ENCODE measurements at regions not wholly inside any gene's neighbourhood (a gene's known extent, or its start where the extent isn't known, plus 50 kb on each side); places are given as distances from the start of the nearest gene placed in this dataset.
"Not testable (repeated sequence)": the region's sequence is repeated elsewhere in the genome, so short reads cannot be mapped to it uniquely, and the experiment has no call there.

DNA sequence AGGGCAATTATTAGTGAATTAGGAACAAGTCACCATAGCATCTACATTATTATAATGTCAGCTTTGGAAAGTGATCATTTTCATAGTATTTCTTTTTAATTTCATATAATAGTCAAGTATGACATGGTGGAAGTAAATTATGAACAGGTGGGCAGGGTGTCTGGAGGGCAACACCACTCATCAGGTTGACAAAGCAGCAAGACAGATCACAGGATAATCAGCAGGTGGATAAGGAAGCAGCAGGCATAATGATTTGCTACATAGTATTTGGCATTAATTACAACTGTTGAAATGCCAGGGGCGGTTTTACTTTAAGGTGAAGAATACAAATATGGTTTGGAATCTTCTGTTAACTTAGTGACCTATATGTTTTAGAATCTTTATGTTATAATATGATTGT is 1342.2 kb downstream of the PLA2G4A start:
- intact Hi-C loops (cut with DNase I; ENCODE audit: low total_unique reads): no loop called here
- H3K4me3 ChIP-seq (ENCODE audit: low read depth, poor library complexity, severe bottlenecking): no peak overlapping the region
- TF ChIP-seq POLR2A (IDR thresholded peaks at IDR 0.05): no peak
- TF ChIP-seq, protein P1, sequence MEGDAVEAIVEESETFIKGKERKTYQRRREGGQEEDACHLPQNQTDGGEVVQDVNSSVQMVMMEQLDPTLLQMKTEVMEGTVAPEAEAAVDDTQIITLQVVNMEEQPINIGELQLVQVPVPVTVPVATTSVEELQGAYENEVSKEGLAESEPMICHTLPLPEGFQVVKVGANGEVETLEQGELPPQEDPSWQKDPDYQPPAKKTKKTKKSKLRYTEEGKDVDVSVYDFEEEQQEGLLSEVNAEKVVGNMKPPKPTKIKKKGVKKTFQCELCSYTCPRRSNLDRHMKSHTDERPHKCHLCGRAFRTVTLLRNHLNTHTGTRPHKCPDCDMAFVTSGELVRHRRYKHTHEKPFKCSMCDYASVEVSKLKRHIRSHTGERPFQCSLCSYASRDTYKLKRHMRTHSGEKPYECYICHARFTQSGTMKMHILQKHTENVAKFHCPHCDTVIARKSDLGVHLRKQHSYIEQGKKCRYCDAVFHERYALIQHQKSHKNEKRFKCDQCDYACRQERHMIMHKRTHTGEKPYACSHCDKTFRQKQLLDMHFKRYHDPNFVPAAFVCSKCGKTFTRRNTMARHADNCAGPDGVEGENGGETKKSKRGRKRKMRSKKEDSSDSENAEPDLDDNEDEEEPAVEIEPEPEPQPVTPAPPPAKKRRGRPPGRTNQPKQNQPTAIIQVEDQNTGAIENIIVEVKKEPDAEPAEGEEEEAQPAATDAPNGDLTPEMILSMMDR (IDR thresholded peaks at IDR 0.05): no peak
- WGBS, 2 donors: 34 to 44% methylated on average over 1 of the region's 1 CpG
- DNase-seq (ENCODE audit: low spot score in 2 of 2): no peak

DNA sequence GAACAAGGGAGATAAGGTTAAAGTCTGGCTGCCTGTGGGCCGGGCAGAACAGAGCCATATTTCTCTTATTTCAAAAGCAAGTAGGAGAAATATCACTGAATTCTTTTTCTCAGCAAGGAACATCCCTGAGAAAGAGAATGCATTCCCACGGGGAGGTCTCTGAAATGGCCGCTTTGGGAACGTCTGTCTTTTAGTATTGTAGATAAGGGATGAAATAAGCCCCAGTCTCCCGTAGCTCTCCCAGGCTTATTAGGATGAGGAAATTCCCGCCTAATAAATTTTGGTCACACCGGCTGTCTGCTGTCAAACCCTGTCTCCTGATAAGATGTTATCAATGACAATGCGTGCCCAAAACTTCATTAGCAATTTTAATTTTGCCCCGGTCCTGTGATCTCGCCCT is 1353.3 kb downstream of the PLA2G4A start:
- 86 to 90% methylated on average over 10 of the region's 10 CpGs for WGBS, 2 donors
- intact Hi-C loops (cut with DNase I; ENCODE audit: low total_unique reads); DNase-seq (ENCODE audit: low spot score in 2 of 2); H3K4me3 ChIP-seq (ENCODE audit: low read depth, poor library complexity, severe bottlenecking): not testable (repeated sequence)

- H3K4me3 ChIP-seq (ENCODE audit: low read depth, poor library complexity, severe bottlenecking): no peak overlapping the region
- intact Hi-C loops (cut with DNase I; ENCODE audit: low total_unique reads): no loop called here
- no peak for DNase-seq (ENCODE audit: low spot score in 2 of 2)
- WGBS, 2 donors: 85 to 94% methylated on average over 2 of the region's 2 CpGs
- TF ChIP-seq POLR2A (IDR thresholded peaks at IDR 0.05): no peak
- TF ChIP-seq, protein P1 (IDR thresholded peaks at IDR 0.05): no peak
Observed at GRCh38 chr1:188188317-188188716, 1359.6 kb downstream of the PLA2G4A start.

DNA sequence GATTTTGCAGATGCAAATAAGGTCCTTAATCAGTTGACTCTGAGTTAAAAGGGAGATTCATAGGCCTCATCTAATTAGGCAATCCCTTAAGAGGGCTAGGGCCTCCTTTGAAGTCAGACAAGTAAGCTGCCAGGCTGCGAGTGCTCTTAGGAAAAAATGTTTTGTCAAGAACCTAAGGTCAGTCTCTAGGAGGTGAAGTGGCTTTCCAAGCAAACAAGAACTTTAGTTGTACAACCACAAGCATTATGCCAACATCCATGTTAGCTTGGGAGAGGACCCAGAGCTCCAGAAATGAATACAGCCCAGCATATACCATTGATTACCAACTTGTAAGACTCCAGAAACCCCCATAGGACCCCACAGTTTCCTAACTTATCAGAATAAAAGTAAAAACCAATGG is 1366.2 kb downstream of the PLA2G4A start:
- 50 to 81% methylated on average over 1 of the region's 1 CpG for WGBS, 2 donors
- intact Hi-C loops (cut with DNase I; ENCODE audit: low total_unique reads): no loop called here

GRCh38 chr1:188218289-188218688 is 1389.5 kb downstream of the PLA2G4A start:
- no peak for DNase-seq (ENCODE audit: low spot score in 2 of 2)
- WGBS, 2 donors: 98 to 100% methylated on average over 1 of the region's 1 CpG
- H3K4me3 ChIP-seq (ENCODE audit: low read depth, poor library complexity, severe bottlenecking): no peak overlapping the region
- no peak for TF ChIP-seq POLR2A (IDR thresholded peaks at IDR 0.05)
- TF ChIP-seq, protein P1 (IDR thresholded peaks at IDR 0.05): no peak
- intact Hi-C loops (cut with DNase I; ENCODE audit: low total_unique reads): no loop called here

More for the DNA sequence above, 1366.2 kb downstream of the PLA2G4A start:
- no peak for TF ChIP-seq POLR2A (IDR thresholded peaks at IDR 0.05)
- TF ChIP-seq, protein P1 (IDR thresholded peaks at IDR 0.05): no peak
- no peak for DNase-seq (ENCODE audit: low spot score in 2 of 2)
- no peak overlapping the region for H3K4me3 ChIP-seq (ENCODE audit: low read depth, poor library complexity, severe bottlenecking)

DNA sequence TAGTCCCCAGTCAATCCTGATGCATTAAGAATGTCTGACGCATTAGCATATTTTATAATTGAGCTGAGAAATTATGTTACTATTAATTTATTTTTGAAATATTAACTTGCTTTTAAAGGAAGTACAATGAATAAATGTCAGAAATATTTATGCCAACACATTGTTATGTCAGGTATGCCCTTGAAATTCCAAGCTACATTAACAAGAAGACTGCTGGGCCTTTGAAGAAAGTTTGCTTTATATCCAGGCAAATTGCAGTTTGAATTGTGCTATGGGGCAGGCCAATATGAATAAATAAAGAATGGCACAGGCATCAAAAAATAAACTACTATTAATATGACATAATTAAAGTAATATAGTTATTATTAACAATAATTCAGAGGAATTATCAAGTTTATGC is 1391.3 kb downstream of the PLA2G4A start:
- 92% methylated on average over 1 of the region's 1 CpG for whole genome bisulfite sequencing, 2 donors
- no peak for DNase-seq (ENCODE audit: low spot score in 2 of 2)
- no peak overlapping the region for H3K4me3 ChIP-seq (ENCODE audit: low read depth, poor library complexity, severe bottlenecking)
- intact Hi-C loops (cut with DNase I; ENCODE audit: low total_unique reads): no loop called here
- no peak for TF ChIP-seq POLR2A (IDR thresholded peaks at IDR 0.05)
- TF ChIP-seq, protein P1 (IDR thresholded peaks at IDR 0.05): no peak
